ENCODE measurements at regions not wholly inside any gene's neighbourhood (a gene's known extent, or its start where the extent isn't known, plus 50 kb on each side); places are given as distances from the start of the nearest gene placed in this dataset.

GRCh38 chr22:48332438-48333322, 1495.0 kb downstream of the BRD1 start:
- TF ChIP-seq, protein P1, sequence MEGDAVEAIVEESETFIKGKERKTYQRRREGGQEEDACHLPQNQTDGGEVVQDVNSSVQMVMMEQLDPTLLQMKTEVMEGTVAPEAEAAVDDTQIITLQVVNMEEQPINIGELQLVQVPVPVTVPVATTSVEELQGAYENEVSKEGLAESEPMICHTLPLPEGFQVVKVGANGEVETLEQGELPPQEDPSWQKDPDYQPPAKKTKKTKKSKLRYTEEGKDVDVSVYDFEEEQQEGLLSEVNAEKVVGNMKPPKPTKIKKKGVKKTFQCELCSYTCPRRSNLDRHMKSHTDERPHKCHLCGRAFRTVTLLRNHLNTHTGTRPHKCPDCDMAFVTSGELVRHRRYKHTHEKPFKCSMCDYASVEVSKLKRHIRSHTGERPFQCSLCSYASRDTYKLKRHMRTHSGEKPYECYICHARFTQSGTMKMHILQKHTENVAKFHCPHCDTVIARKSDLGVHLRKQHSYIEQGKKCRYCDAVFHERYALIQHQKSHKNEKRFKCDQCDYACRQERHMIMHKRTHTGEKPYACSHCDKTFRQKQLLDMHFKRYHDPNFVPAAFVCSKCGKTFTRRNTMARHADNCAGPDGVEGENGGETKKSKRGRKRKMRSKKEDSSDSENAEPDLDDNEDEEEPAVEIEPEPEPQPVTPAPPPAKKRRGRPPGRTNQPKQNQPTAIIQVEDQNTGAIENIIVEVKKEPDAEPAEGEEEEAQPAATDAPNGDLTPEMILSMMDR (conservative IDR thresholded peaks at IDR 0.05; ENCODE audit: low read depth, low read length): no peak
- TF ChIP-seq EZH2phosphoT487 (IDR thresholded peaks at IDR 0.05; ENCODE audit: borderline replicate concordance, low read length): no peak

All from PC-3 (cell line).